ENCODE measurements at regions not wholly inside any gene's neighbourhood (a gene's known extent, or its start where the extent isn't known, plus 50 kb on each side); places are given as distances from the start of the nearest gene placed in this dataset.

DNA sequence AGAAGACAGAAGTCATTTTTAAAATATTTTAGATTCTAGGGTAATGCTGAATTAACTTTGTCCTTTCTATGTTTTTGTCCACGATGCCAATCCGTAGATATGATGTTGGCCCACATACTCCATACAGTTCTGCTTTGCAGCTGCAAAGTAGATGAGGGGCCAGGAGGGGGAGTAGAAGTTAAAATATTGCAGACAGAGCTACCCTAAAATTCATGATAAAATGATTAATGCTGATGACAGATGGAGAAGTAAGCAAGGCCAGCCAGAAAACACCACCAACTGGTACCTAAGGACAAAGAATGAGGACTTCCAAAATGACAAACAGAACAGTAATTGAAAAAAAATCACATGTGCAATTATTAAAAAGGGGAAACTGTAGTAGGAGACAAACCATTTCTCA, 756.6 kb upstream of the ARPP21 start:
- H3K9ac ChIP-seq (ENCODE audit: control insufficient read depth, extremely low read depth, insufficient read depth, low read length) = no peak overlapping the region
- H3K9me1 ChIP-seq (ENCODE audit: control insufficient read depth, extremely low read depth, insufficient read depth, low read length) = no peaks in the 10 kb centered on the region
- no peak for FAIRE-seq
- no peaks in the 10 kb centered on the region for H4K20me1 ChIP-seq (ENCODE audit: control insufficient read depth, extremely low read depth, insufficient read depth, low read length)
- H3K9me3 ChIP-seq (ENCODE audit: control insufficient read depth, low read depth, low read length) = no peaks in the 10 kb centered on the region
- DNase-seq (ENCODE audit: low read depth, low spot score) = no peak
- no peak overlapping the region for H3K27ac ChIP-seq (ENCODE audit: control insufficient read depth, insufficient read depth, low read length)
- H3K4me1 ChIP-seq (ENCODE audit: control insufficient read depth, extremely low read depth, insufficient read depth, low read length) = no peaks in the 10 kb centered on the region
- H3K27me3 ChIP-seq (ENCODE audit: control insufficient read depth, extremely low read depth, insufficient read depth, low read length) = no peaks in the 10 kb centered on the region
- H2AFZ ChIP-seq (ENCODE audit: control insufficient read depth, low read length) = no peak overlapping the region
- H3K36me3 ChIP-seq (ENCODE audit: control insufficient read depth in 2 of 2, extremely low read depth in 1 of 2, insufficient read depth in 2 of 2, low read length in 2 of 2) = no peaks in the 10 kb centered on the region
- H3K79me2 ChIP-seq (ENCODE audit: control insufficient read depth, insufficient read depth, low read length) = no peaks in the 10 kb centered on the region
- H3K4me2 ChIP-seq (ENCODE audit: control insufficient read depth, extremely low read depth, insufficient read depth, low read depth, low read length) = no peak overlapping the region
- dilution Hi-C loops (cut with MboI; ENCODE audit: extremely low pct_ligation_motif_present, low sequenced_read_pairs) = no loop called here
- no peak overlapping the region for H3K4me3 ChIP-seq (ENCODE audit: control insufficient read depth in 2 of 3, extremely low read depth in 1 of 3, insufficient read depth in 2 of 3, low read depth in 1 of 3, low read length in 3 of 3)
- no peak for TF ChIP-seq EZH2 (IDR thresholded peaks at IDR 0.05; ENCODE audit: low read length)
- TF ChIP-seq, protein P1, sequence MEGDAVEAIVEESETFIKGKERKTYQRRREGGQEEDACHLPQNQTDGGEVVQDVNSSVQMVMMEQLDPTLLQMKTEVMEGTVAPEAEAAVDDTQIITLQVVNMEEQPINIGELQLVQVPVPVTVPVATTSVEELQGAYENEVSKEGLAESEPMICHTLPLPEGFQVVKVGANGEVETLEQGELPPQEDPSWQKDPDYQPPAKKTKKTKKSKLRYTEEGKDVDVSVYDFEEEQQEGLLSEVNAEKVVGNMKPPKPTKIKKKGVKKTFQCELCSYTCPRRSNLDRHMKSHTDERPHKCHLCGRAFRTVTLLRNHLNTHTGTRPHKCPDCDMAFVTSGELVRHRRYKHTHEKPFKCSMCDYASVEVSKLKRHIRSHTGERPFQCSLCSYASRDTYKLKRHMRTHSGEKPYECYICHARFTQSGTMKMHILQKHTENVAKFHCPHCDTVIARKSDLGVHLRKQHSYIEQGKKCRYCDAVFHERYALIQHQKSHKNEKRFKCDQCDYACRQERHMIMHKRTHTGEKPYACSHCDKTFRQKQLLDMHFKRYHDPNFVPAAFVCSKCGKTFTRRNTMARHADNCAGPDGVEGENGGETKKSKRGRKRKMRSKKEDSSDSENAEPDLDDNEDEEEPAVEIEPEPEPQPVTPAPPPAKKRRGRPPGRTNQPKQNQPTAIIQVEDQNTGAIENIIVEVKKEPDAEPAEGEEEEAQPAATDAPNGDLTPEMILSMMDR (optimal IDR thresholded peaks at IDR 0.05 in 1 of 3, IDR thresholded peaks at IDR 0.05 in 1 of 3, conservative IDR thresholded peaks at IDR 0.05 in 1 of 3; ENCODE audit: extremely low read depth in 1 of 3, insufficient read depth in 2 of 3, low read length in 3 of 3) = no peak

- Histone ChIP-seq H3K27ac (ENCODE audit: control insufficient read depth, insufficient read depth, low read length) (no peak overlapping the region), H2AFZ (ENCODE audit: control insufficient read depth, low read length) (no peak overlapping the region), H3K4me3 (ENCODE audit: control insufficient read depth in 2 of 3, extremely low read depth in 1 of 3, insufficient read depth in 2 of 3, low read depth in 1 of 3, low read length in 3 of 3) (no peak overlapping the region), H3K79me2 (ENCODE audit: control insufficient read depth, insufficient read depth, low read length) (no peaks in the 10 kb centered on the region), H3K9ac (ENCODE audit: control insufficient read depth, extremely low read depth, insufficient read depth, low read length) (no peak overlapping the region), H4K20me1 (ENCODE audit: control insufficient read depth, extremely low read depth, insufficient read depth, low read length) (no peaks in the 10 kb centered on the region), H3K4me2 (ENCODE audit: control insufficient read depth, extremely low read depth, insufficient read depth, low read depth, low read length) (no peak overlapping the region), H3K27me3 (ENCODE audit: control insufficient read depth, extremely low read depth, insufficient read depth, low read length) (no peaks in the 10 kb centered on the region), H3K4me1 (ENCODE audit: control insufficient read depth, extremely low read depth, insufficient read depth, low read length) (no peaks in the 10 kb centered on the region), H3K9me1 (ENCODE audit: control insufficient read depth, extremely low read depth, insufficient read depth, low read length) (no peaks in the 10 kb centered on the region), H3K9me3 (ENCODE audit: control insufficient read depth, low read depth, low read length) (no peaks in the 10 kb centered on the region), H3K36me3 (ENCODE audit: control insufficient read depth in 2 of 2, extremely low read depth in 1 of 2, insufficient read depth in 2 of 2, low read length in 2 of 2) (no peaks in the 10 kb centered on the region)
- dilution Hi-C loops (cut with MboI; ENCODE audit: extremely low pct_ligation_motif_present, low sequenced_read_pairs) = no loop called here
- TF ChIP-seq EZH2 (IDR thresholded peaks at IDR 0.05; ENCODE audit: low read length) = no peak
- TF ChIP-seq, protein P1 (optimal IDR thresholded peaks at IDR 0.05 in 1 of 3, IDR thresholded peaks at IDR 0.05 in 1 of 3, conservative IDR thresholded peaks at IDR 0.05 in 1 of 3; ENCODE audit: extremely low read depth in 1 of 3, insufficient read depth in 2 of 3, low read length in 3 of 3) = no peak
- no peak for DNase-seq (ENCODE audit: low read depth, low spot score)
- FAIRE-seq = no peak
Observed at GRCh38 chr3:34884007-34884406, 755.3 kb upstream of the ARPP21 start.

Measured in keratinocyte (primary cell).